Neural cell (in vitro differentiated cells): ENCODE measurements at regions not wholly inside any gene's neighbourhood (a gene's known extent, or its start where the extent isn't known, plus 50 kb on each side); places are given as distances from the start of the nearest gene placed in this dataset.

Experiments used
- EZH2 ChIP-seq: fragments of 200-600, 300-800 bp; shearing (Covaris generic), sonication (generic); IDR thresholded peaks from 2 replicates; pipeline ENCODE4 v1.6.1; 2014; ENCODE audit warnings: antibody characterized with exemption, low read length, borderline replicate concordance, mild to moderate bottlenecking; ENCODE audit not compliant: insufficient read depth, poor library complexity, severe bottlenecking
- POLR2AphosphoS5 ChIP-seq: IDR thresholded peaks from 2 replicates; pipeline ENCODE4 v1.6.1; 2012
- SMC3 ChIP-seq: fragments of 450-650 bp; conservative IDR thresholded peaks from 2 replicates; pipeline ENCODE4 v1.6.1; 2014; ENCODE audit warnings: antibody characterized with exemption, mild to moderate bottlenecking, moderate library complexity; ENCODE audit not compliant: poor library complexity
- TAF1 ChIP-seq: IDR thresholded peaks from 2 replicates; pipeline ENCODE4 v1.6.1; 2012; ENCODE audit warnings: low read depth
- TF ChIP-seq, protein P1 (sequence below): fragments of 450-650 bp; IDR thresholded peaks from 2 replicates; pipeline ENCODE4 v1.5.1; 2014; ENCODE audit warnings: antibody characterized with exemption, mild to moderate bottlenecking, moderate library complexity; ENCODE audit not compliant: poor library complexity, severe bottlenecking

DNA sequence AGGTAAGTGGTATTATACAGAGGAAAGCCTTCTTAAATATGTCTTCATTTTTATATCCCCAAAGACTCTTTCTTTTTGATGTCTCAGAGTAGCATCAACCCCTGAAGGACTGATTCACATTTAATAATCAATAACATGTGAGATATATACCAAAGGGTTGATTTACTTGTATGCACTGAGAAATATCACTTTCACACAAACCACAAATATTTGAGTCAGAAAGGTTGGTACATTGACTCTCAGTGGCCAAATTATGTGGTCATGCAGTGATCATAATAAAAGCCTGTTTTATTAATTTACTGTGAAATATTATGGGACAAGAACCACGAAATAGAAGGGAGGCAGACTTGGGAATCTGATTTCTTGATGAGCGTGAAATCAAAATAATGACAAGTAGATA lies 329.0 kb downstream of the GBE1 start:
- TF ChIP-seq POLR2AphosphoS5 (no peak), SMC3 (no peak), EZH2 (no peak), TAF1 (no peak)
- TF ChIP-seq, protein P1, sequence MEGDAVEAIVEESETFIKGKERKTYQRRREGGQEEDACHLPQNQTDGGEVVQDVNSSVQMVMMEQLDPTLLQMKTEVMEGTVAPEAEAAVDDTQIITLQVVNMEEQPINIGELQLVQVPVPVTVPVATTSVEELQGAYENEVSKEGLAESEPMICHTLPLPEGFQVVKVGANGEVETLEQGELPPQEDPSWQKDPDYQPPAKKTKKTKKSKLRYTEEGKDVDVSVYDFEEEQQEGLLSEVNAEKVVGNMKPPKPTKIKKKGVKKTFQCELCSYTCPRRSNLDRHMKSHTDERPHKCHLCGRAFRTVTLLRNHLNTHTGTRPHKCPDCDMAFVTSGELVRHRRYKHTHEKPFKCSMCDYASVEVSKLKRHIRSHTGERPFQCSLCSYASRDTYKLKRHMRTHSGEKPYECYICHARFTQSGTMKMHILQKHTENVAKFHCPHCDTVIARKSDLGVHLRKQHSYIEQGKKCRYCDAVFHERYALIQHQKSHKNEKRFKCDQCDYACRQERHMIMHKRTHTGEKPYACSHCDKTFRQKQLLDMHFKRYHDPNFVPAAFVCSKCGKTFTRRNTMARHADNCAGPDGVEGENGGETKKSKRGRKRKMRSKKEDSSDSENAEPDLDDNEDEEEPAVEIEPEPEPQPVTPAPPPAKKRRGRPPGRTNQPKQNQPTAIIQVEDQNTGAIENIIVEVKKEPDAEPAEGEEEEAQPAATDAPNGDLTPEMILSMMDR: no peak
